PC-9 (cell line): ENCODE measurements at regions not wholly inside any gene's neighbourhood (a gene's known extent, or its start where the extent isn't known, plus 50 kb on each side); places are given as distances from the start of the nearest gene placed in this dataset.

Experiments
- BruUV-seq: library from RNA; stranded (reverse); fragments of 400-500 nt; replicated peaks from 2 replicates; lab custom pipeline; 2021; lab: Mats Ljungman, UMichigan
- CTCF ChIA-PET: fragments of 300-600 bp; sonication (Branson Sonifier 250); formaldehyde crosslinking; loops from one replicate; lab custom pipeline; 2022; ENCODE audit warnings: antibody characterized with exemption; lab: Charles Lee
- POLR2A ChIA-PET: fragments of 300-600 bp; sonication (Branson Sonifier 250); formaldehyde crosslinking; loops from one replicate; lab custom pipeline; 2022; ENCODE audit warnings: antibody characterized with exemption; ENCODE audit not compliant: unreplicated experiment; lab: Charles Lee
- DNase-seq, 2 experiments: peaks; one replicate each; pipeline versions ENCODE4 v3.0.0 to v3.0.0-alpha.2; 2015 to 2022; ENCODE audit warnings: mixed read lengths in 1 of 2
- H2AFZ ChIP-seq: fragments of 200-600 bp; sonication (generic); 2 replicates; pipeline ENCODE4 v1.8.1; 2017; ENCODE audit warnings: antibody characterized with exemption
- H3F3A ChIP-seq: fragments of 200-600 bp; sonication (generic); 2 replicates; pipeline ENCODE4 v1.8.1; 2017; ENCODE audit warnings: antibody characterized with exemption, mild to moderate bottlenecking, low read depth; ENCODE audit not compliant: insufficient read depth
- H3K27ac ChIP-seq: fragments of 200-600 bp; sonication (generic); 2 replicates; pipeline ENCODE4 v1.6.1; 2016; ENCODE audit warnings: mixed run types
- H3K27me3 ChIP-seq: fragments of 200-600 bp; sonication (generic); 2 replicates; pipeline ENCODE4 v1.6.1; 2016; ENCODE audit warnings: low read depth, mixed run types; ENCODE audit not compliant: insufficient read depth
- H3K36me3 ChIP-seq: fragments of 200-600 bp; sonication (generic); 2 replicates; pipeline ENCODE4 v1.6.1; 2016; ENCODE audit warnings: low read depth, mixed run types
- H3K4me1 ChIP-seq: fragments of 200-600 bp; sonication (generic); replicated peaks from 2 replicates; pipeline ENCODE4 v1.6.1; 2016; ENCODE audit warnings: mixed run types; ENCODE audit not compliant: insufficient read depth
- H3K4me2 ChIP-seq: fragments of 200-600 bp; sonication (generic); 2 replicates; pipeline ENCODE4 v1.6.1; 2017; ENCODE audit warnings: mixed run types
- H3K4me3 ChIP-seq: fragments of 200-600 bp; sonication (generic); 2 replicates; pipeline ENCODE4 v1.6.1; 2016; ENCODE audit warnings: mixed run types
- H3K79me2 ChIP-seq: fragments of 200-600 bp; sonication (generic); 2 replicates; pipeline ENCODE4 v1.6.1; 2017; ENCODE audit warnings: low read depth, mixed run types
- H3K9me2 ChIP-seq: fragments of 200-600 bp; sonication (generic); 2 replicates; pipeline ENCODE4 v1.8.1; 2017; ENCODE audit warnings: mild to moderate bottlenecking; ENCODE audit not compliant: insufficient read depth
- H3K9me3 ChIP-seq: fragments of 200-600 bp; sonication (generic); 2 replicates; pipeline ENCODE4 v1.8.1; 2016; ENCODE audit warnings: low read depth; ENCODE audit not compliant: insufficient read depth
- H4K20me1 ChIP-seq: fragments of 200-600 bp; sonication (generic); 2 replicates; pipeline ENCODE4 v1.8.1; 2017; ENCODE audit not compliant: insufficient read depth
- EZH2 ChIP-seq: fragments of 200-600 bp; sonication (generic); IDR thresholded peaks from 2 replicates; pipeline ENCODE4 v1.8.0; 2017; ENCODE audit warnings: antibody characterized with exemption, low read depth
- intact Hi-C: fragments of 100-400 bp; cut with micrococcal nuclease; formaldehyde crosslinking; loops from one replicate; pipeline ENCODE4 v1.10.0; 2022; ENCODE audit not compliant: unreplicated experiment
- TF ChIP-seq, protein P1 (sequence below): fragments of 200-600 bp; sonication (generic); conservative IDR thresholded peaks from 2 replicates; pipeline ENCODE4 v1.6.1; 2017; ENCODE audit warnings: mixed run types, antibody characterized with exemption, mild to moderate bottlenecking, moderate library complexity

GRCh38 chrX:85573801-85574200 lies 194.3 kb upstream of the POF1B start:
- Histone ChIP-seq H3K9me3 (no peaks in the 10 kb centered on the region), H3K9me2 (no peaks in the 10 kb centered on the region), H3K79me2 (no peaks in the 10 kb centered on the region), H4K20me1 (no peaks in the 10 kb centered on the region), H3K27me3 (no peaks in the 10 kb centered on the region), H3K4me1 (no peaks in the 10 kb centered on the region), H3K27ac (no peak overlapping the region), H3K36me3 (no peaks in the 10 kb centered on the region), H3K4me3 (no peak overlapping the region), H3K4me2 (no peak overlapping the region), H2AFZ (no peak overlapping the region), H3F3A (no peaks in the 10 kb centered on the region)
- BruUV-seq = no TSS peak
- CTCF ChIA-PET = no interaction called here
- intact Hi-C loops = no loop called here
- POLR2A ChIA-PET = no interaction called here
- no peak for TF ChIP-seq EZH2
- TF ChIP-seq, protein P1, sequence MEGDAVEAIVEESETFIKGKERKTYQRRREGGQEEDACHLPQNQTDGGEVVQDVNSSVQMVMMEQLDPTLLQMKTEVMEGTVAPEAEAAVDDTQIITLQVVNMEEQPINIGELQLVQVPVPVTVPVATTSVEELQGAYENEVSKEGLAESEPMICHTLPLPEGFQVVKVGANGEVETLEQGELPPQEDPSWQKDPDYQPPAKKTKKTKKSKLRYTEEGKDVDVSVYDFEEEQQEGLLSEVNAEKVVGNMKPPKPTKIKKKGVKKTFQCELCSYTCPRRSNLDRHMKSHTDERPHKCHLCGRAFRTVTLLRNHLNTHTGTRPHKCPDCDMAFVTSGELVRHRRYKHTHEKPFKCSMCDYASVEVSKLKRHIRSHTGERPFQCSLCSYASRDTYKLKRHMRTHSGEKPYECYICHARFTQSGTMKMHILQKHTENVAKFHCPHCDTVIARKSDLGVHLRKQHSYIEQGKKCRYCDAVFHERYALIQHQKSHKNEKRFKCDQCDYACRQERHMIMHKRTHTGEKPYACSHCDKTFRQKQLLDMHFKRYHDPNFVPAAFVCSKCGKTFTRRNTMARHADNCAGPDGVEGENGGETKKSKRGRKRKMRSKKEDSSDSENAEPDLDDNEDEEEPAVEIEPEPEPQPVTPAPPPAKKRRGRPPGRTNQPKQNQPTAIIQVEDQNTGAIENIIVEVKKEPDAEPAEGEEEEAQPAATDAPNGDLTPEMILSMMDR = no peak
- no peak for DNase-seq

GRCh38 chrX:85570496-85570895 lies 191.0 kb upstream of the POF1B start:
- Histone ChIP-seq H3K4me1 (no peaks in the 10 kb centered on the region), H2AFZ (no peak overlapping the region), H3K79me2 (no peaks in the 10 kb centered on the region), H3K4me2 (no peak overlapping the region), H3K27me3 (no peaks in the 10 kb centered on the region), H3K9me3 (no peaks in the 10 kb centered on the region), H3F3A (no peaks in the 10 kb centered on the region), H3K36me3 (no peaks in the 10 kb centered on the region), H4K20me1 (no peaks in the 10 kb centered on the region), H3K27ac (no peak overlapping the region), H3K4me3 (no peak overlapping the region), H3K9me2 (no peaks in the 10 kb centered on the region)
- CTCF ChIA-PET = no interaction called here
- POLR2A ChIA-PET = no interaction called here
- BruUV-seq = no TSS peak
- intact Hi-C loops = no loop called here
- TF ChIP-seq, protein P1 = no peak
- no peak for TF ChIP-seq EZH2
- no peak for DNase-seq

GRCh38 chrX:85569686-85570085 lies 190.2 kb upstream of the POF1B start:
- POLR2A ChIA-PET = no interaction called here
- Histone ChIP-seq H3K4me1 (no peaks in the 10 kb centered on the region), H3K27ac (no peak overlapping the region), H3K4me3 (no peak overlapping the region), H2AFZ (no peak overlapping the region), H3F3A (no peaks in the 10 kb centered on the region), H4K20me1 (no peaks in the 10 kb centered on the region), H3K9me2 (no peaks in the 10 kb centered on the region), H3K27me3 (no peaks in the 10 kb centered on the region), H3K9me3 (no peaks in the 10 kb centered on the region), H3K79me2 (no peaks in the 10 kb centered on the region), H3K36me3 (no peaks in the 10 kb centered on the region), H3K4me2 (no peak overlapping the region)
- BruUV-seq = no TSS peak
- TF ChIP-seq EZH2 = no peak
- TF ChIP-seq, protein P1 = no peak
- intact Hi-C loops = no loop called here
- CTCF ChIA-PET = no interaction called here
- DNase-seq = no peak
